ENCODE measurements at regions not wholly inside any gene's neighbourhood (a gene's known extent, or its start where the extent isn't known, plus 50 kb on each side); places are given as distances from the start of the nearest gene placed in this dataset.
"Not testable (repeated sequence)": the region's sequence is repeated elsewhere in the genome, so short reads cannot be mapped to it uniquely, and the experiment has no call there.

DNA sequence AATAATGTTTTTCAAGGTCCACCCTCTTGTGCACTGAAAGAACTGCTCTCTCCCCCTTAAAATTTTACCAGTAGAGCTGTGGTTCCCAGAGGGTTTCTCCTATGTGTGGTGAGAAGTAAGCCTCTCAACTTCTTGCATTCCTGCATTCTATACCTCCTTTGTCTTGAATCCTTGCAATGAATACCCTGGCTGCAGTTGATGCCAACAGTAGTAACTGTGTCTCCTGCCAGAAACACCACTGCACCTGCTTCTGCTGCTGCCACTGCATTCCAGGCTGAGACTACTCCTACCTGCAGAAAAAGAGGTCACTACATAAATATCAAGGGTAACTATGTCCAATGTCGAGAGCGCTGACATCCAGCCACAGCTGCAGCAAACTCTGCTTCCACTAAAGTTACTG, 203.7 kb downstream of the TMEM167A start:
- H3K18ac ChIP-seq (ENCODE audit: low read length): no peak overlapping the region
- no peak overlapping the region for H2BK5ac ChIP-seq (ENCODE audit: low read depth, low read length, poor library complexity)
- H4K8ac ChIP-seq (ENCODE audit: low read depth, low read length): no peak overlapping the region
- no peak overlapping the region for H3K9ac ChIP-seq (ENCODE audit: low read length)
- no CpG with 5 or more reads among the region's 2 CpGs for WGBS (ENCODE audit: extremely low coverage, insufficient coverage, insufficient read length)
- no peak overlapping the region for H2BK12ac ChIP-seq (ENCODE audit: low read length)
- no peak for DNase-seq
- no peak overlapping the region for H4K91ac ChIP-seq (ENCODE audit: low read depth, low read length)
- H2BK120ac ChIP-seq (ENCODE audit: insufficient read depth, low read length, poor library complexity): no peak overlapping the region
- H3K23ac ChIP-seq (ENCODE audit: low read length): no peak overlapping the region
- H3K27me3 ChIP-seq (ENCODE audit: insufficient read depth, low read length): no peaks in the 10 kb centered on the region
- H2AFZ ChIP-seq (ENCODE audit: insufficient read depth, low read length, poor library complexity): no peak overlapping the region
- H3K14ac ChIP-seq (ENCODE audit: low read length): no peak overlapping the region
- no peak overlapping the region for H3K4me2 ChIP-seq (ENCODE audit: low read length)
- H3K4ac ChIP-seq (ENCODE audit: low read depth, low read length): no peak overlapping the region
- H3K4me3 ChIP-seq (ENCODE audit: low read depth, low read length): no peak overlapping the region
- H4K12ac ChIP-seq (ENCODE audit: low read depth, low read length): no peak overlapping the region
- H3K79me1 ChIP-seq (ENCODE audit: low read length): no peaks in the 10 kb centered on the region
- no peak overlapping the region for H3K27ac ChIP-seq (ENCODE audit: low read depth, low read length)
- no peak overlapping the region for H2AK5ac ChIP-seq (ENCODE audit: low read length)
- H3K4me1 ChIP-seq (ENCODE audit: control insufficient read depth in 1 of 2, insufficient read depth in 2 of 2, low read length in 2 of 2): no peaks in the 10 kb centered on the region
- no peaks in the 10 kb centered on the region for H3K79me2 ChIP-seq (ENCODE audit: control insufficient read depth, insufficient read depth, low read length, poor library complexity)
- no peaks in the 10 kb centered on the region for H3K36me3 ChIP-seq (ENCODE audit: control insufficient read depth in 1 of 2, insufficient read depth in 2 of 2, low read length in 2 of 2)
- no peaks in the 10 kb centered on the region for H3K9me3 ChIP-seq (ENCODE audit: insufficient read depth, low read depth, low read length)

GRCh38 chr5:82872321-82873288, 204.6 kb downstream of the TMEM167A start:
- H3K27ac ChIP-seq (ENCODE audit: low read depth, low read length); H3K4me1 ChIP-seq (ENCODE audit: control insufficient read depth in 1 of 2, insufficient read depth in 2 of 2, low read length in 2 of 2); H3K4ac ChIP-seq (ENCODE audit: low read depth, low read length); H4K8ac ChIP-seq (ENCODE audit: low read depth, low read length); H2BK120ac ChIP-seq (ENCODE audit: insufficient read depth, low read length, poor library complexity); H2AK5ac ChIP-seq (ENCODE audit: low read length); H3K9ac ChIP-seq (ENCODE audit: low read length); H3K23ac ChIP-seq (ENCODE audit: low read length); H4K91ac ChIP-seq (ENCODE audit: low read depth, low read length); H3K27me3 ChIP-seq (ENCODE audit: insufficient read depth, low read length); H4K12ac ChIP-seq (ENCODE audit: low read depth, low read length); H2BK5ac ChIP-seq (ENCODE audit: low read depth, low read length, poor library complexity); H3K79me2 ChIP-seq (ENCODE audit: control insufficient read depth, insufficient read depth, low read length, poor library complexity); H2AFZ ChIP-seq (ENCODE audit: insufficient read depth, low read length, poor library complexity); H3K4me2 ChIP-seq (ENCODE audit: low read length); H3K36me3 ChIP-seq (ENCODE audit: control insufficient read depth in 1 of 2, insufficient read depth in 2 of 2, low read length in 2 of 2); H3K79me1 ChIP-seq (ENCODE audit: low read length); DNase-seq; H3K4me3 ChIP-seq (ENCODE audit: low read depth, low read length); H3K14ac ChIP-seq (ENCODE audit: low read length); H2BK12ac ChIP-seq (ENCODE audit: low read length); H3K18ac ChIP-seq (ENCODE audit: low read length); H3K9me3 ChIP-seq (ENCODE audit: insufficient read depth, low read depth, low read length): not testable (repeated sequence)
- WGBS (ENCODE audit: extremely low coverage, insufficient coverage, insufficient read length): no CpG with 5 or more reads among the region's 30 CpGs

GRCh38 chr5:82865625-82866024, 211.6 kb downstream of the TMEM167A start:
- no peaks in the 10 kb centered on the region for H3K79me1 ChIP-seq (ENCODE audit: low read length)
- no peak overlapping the region for H3K4me2 ChIP-seq (ENCODE audit: low read length)
- no peaks in the 10 kb centered on the region for H3K79me2 ChIP-seq (ENCODE audit: control insufficient read depth, insufficient read depth, low read length, poor library complexity)
- DNase-seq: no peak
- no peak overlapping the region for H4K91ac ChIP-seq (ENCODE audit: low read depth, low read length)
- no peaks in the 10 kb centered on the region for H3K36me3 ChIP-seq (ENCODE audit: control insufficient read depth in 1 of 2, insufficient read depth in 2 of 2, low read length in 2 of 2)
- no peak overlapping the region for H3K9ac ChIP-seq (ENCODE audit: low read length)
- no peak overlapping the region for H3K18ac ChIP-seq (ENCODE audit: low read length)
- no peak overlapping the region for H4K12ac ChIP-seq (ENCODE audit: low read depth, low read length)
- H4K8ac ChIP-seq (ENCODE audit: low read depth, low read length): no peak overlapping the region
- H2BK120ac ChIP-seq (ENCODE audit: insufficient read depth, low read length, poor library complexity): no peak overlapping the region
- H2AFZ ChIP-seq (ENCODE audit: insufficient read depth, low read length, poor library complexity): no peak overlapping the region
- no peak overlapping the region for H2AK5ac ChIP-seq (ENCODE audit: low read length)
- H2BK12ac ChIP-seq (ENCODE audit: low read length): no peak overlapping the region
- H3K9me3 ChIP-seq (ENCODE audit: insufficient read depth, low read depth, low read length): no peaks in the 10 kb centered on the region
- H3K4me1 ChIP-seq (ENCODE audit: control insufficient read depth in 1 of 2, insufficient read depth in 2 of 2, low read length in 2 of 2): no peaks in the 10 kb centered on the region
- no peak overlapping the region for H3K27ac ChIP-seq (ENCODE audit: low read depth, low read length)
- WGBS (ENCODE audit: extremely low coverage, insufficient coverage, insufficient read length): no CpG with 5 or more reads among the region's 3 CpGs
- no peak overlapping the region for H3K23ac ChIP-seq (ENCODE audit: low read length)
- no peak overlapping the region for H3K4me3 ChIP-seq (ENCODE audit: low read depth, low read length)
- H3K27me3 ChIP-seq (ENCODE audit: insufficient read depth, low read length): no peaks in the 10 kb centered on the region
- H3K4ac ChIP-seq (ENCODE audit: low read depth, low read length): no peak overlapping the region
- no peak overlapping the region for H3K14ac ChIP-seq (ENCODE audit: low read length)
- H2BK5ac ChIP-seq (ENCODE audit: low read depth, low read length, poor library complexity): no peak overlapping the region

DNA sequence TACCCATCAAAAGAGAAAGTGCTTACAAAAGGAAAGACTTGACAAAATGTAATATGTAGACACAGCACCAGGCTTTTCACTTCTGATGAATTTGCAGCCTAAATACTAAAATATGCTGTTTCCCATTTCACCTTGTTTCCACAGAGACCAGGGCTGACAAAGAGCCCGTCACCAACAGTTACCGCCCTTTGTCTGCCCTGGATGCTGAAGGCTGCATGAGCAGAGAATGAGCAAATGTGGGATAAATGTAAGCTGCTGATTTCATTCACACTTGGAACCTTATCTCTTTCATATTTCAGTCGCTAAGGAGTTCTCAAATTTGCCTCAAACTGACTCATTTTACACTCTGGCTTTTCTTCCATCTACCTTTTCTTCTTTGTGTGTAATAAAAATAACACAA, 213.9 kb downstream of the TMEM167A start:
- Histone ChIP-seq H4K8ac (ENCODE audit: low read depth, low read length) (no peak overlapping the region), H2AK5ac (ENCODE audit: low read length) (no peak overlapping the region), H3K79me2 (ENCODE audit: control insufficient read depth, insufficient read depth, low read length, poor library complexity) (no peaks in the 10 kb centered on the region), H3K79me1 (ENCODE audit: low read length) (no peaks in the 10 kb centered on the region), H2BK12ac (ENCODE audit: low read length) (no peak overlapping the region), H3K4me2 (ENCODE audit: low read length) (no peak overlapping the region), H3K14ac (ENCODE audit: low read length) (no peak overlapping the region), H3K27me3 (ENCODE audit: insufficient read depth, low read length) (no peaks in the 10 kb centered on the region), H2BK120ac (ENCODE audit: insufficient read depth, low read length, poor library complexity) (no peak overlapping the region), H2AFZ (ENCODE audit: insufficient read depth, low read length, poor library complexity) (no peak overlapping the region), H4K91ac (ENCODE audit: low read depth, low read length) (no peak overlapping the region), H4K12ac (ENCODE audit: low read depth, low read length) (no peak overlapping the region), H3K27ac (ENCODE audit: low read depth, low read length) (no peak overlapping the region), H3K9ac (ENCODE audit: low read length) (no peak overlapping the region), H3K4me1 (ENCODE audit: control insufficient read depth in 1 of 2, insufficient read depth in 2 of 2, low read length in 2 of 2) (no peaks in the 10 kb centered on the region), H3K4ac (ENCODE audit: low read depth, low read length) (no peak overlapping the region), H3K9me3 (ENCODE audit: insufficient read depth, low read depth, low read length) (no peaks in the 10 kb centered on the region), H3K36me3 (ENCODE audit: control insufficient read depth in 1 of 2, insufficient read depth in 2 of 2, low read length in 2 of 2) (no peaks in the 10 kb centered on the region), H2BK5ac (ENCODE audit: low read depth, low read length, poor library complexity) (no peak overlapping the region), H3K18ac (ENCODE audit: low read length) (no peak overlapping the region), H3K23ac (ENCODE audit: low read length) (no peak overlapping the region), H3K4me3 (ENCODE audit: low read depth, low read length) (no peak overlapping the region)
- no CpG with 5 or more reads among the region's 3 CpGs for WGBS (ENCODE audit: extremely low coverage, insufficient coverage, insufficient read length)
- no peak for DNase-seq

Measured in trophoblast cell (in vitro differentiated cells and primary cell).